DMS114 treated with DMSO at 0.1 percent for 48 hours (cell line): ENCODE measurements at regions not wholly inside any gene's neighbourhood (a gene's known extent, or its start where the extent isn't known, plus 50 kb on each side); places are given as distances from the start of the nearest gene placed in this dataset.
"Not testable (repeated sequence)": the region's sequence is repeated elsewhere in the genome, so short reads cannot be mapped to it uniquely, and the experiment has no call there.

Experiments used
- DNase-seq: peaks from one replicate; lab custom pipeline; 2025; ENCODE audit not compliant: unreplicated experiment; lab: John Stamatoyannopoulos, UW

DNA sequence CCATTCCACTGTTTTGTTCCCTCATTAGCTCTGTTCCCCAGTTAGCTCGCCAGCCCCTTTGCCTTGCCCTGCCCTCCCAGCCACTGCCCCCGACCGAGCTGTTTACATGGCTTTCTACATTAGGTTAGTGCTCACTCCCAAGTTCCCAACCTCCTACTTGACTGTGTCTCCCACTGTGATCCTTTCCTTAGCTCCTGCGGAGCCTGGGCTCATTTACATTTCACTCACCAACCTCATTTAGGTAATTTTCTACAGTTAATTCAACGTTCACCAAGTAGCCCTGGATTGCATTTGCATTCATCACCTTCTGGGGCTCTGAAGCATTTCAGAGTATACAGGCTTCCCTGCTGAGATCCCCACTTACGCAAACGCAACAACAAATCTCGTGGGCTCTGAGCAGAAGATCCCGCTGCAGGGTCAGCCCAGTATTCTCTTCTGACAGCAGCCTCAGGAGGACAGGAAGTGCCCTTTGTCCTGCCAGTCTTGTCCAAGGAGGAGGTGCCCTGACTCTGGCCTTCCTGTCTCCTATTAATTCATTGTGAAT is 325.8 kb upstream of the CCL2 start:
- no peak for DNase-seq

DNA sequence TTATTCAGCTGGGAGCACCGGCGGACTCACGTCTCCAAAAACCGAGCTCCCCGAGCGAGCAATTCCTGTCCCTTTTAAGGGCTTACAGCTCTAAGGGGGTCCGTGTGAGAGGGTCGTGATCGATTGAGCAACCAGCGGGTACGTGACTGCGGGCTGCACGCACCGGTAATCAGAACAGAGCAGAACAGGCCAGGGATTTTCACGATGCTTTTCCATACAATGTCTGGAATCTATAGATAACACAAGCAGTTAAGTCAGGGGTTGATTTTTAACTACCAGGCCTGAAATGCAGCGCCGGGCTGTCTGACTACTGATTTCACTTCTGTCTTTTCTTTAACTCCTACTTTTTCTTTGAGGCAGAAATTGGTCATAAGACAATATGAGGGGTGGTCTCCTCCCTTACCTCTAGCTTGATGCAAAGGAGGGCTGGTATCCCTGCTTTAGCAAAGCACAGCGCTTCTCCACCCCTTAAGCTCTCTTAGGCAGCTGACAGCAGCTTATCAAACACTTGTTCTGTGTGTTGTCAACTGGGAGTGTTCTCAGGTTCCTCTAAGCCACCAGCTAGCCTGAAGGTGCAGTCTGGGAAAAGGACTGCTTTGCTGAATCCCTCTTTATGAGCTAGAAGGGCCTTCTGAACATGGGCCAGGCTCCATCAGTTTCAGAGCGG is 323.8 kb upstream of the CCL2 start:
- DNase-seq, result not testable (repeated sequence)

DNA sequence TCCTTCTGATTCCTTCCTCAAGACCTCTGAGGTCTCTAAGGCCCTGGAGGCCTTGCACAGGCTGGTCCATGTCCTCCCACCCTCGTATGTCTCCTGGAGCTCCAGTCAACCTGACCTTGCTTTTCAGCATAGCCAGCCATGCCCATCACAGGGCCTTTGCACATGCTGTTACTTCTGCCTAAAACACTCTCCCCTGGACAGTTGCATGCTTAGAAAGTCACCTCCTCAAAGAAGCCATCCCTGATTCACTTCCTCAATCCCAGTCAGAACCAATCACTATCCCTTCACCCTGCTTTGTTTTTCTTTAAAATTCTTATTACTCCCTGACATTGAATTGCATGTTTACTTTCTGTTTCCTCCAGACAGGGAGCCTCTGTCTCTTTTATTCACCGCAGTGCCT is 322.1 kb upstream of the CCL2 start:
- no peak for DNase-seq

DNA sequence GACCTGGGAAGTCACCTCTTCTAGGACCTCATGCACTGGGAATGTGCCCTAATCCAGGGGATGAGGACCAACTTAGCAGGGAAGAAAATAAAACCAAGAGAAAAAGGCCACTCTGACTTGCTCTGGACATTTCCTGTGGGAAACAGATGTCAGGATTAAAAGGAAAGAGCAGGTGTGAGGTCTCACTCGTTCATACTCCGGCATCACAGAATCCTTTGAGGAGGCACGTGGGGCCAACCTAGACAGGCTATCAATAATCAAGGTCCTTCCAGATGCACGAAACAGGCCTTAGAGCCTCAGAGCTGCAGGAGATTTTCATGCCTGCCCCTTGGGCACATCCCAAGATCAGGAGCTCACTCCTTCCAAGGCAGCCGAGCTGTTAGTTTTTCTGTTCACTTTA is 321.5 kb upstream of the CCL2 start:
- no peak for DNase-seq

DNA sequence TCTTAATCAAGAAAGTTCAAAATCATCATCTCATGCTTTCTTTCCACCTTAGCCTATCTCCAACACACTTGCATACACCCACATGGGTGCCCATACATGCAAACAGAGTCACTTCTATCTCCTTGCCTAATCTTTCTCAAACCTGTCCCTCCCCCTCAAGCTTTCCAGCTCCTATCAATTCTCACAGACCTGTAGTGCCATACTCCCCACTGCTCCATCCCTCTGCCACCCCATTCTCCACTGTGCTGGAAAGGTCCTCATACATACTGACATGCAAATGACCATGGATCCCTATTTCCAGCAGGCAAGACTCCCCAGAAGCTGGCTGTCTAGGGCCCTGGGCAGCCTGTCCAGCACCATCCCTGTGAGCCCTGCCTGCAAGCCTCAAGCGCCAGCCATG is 320.4 kb upstream of the CCL2 start:
- DNase-seq, result no peak

DNA sequence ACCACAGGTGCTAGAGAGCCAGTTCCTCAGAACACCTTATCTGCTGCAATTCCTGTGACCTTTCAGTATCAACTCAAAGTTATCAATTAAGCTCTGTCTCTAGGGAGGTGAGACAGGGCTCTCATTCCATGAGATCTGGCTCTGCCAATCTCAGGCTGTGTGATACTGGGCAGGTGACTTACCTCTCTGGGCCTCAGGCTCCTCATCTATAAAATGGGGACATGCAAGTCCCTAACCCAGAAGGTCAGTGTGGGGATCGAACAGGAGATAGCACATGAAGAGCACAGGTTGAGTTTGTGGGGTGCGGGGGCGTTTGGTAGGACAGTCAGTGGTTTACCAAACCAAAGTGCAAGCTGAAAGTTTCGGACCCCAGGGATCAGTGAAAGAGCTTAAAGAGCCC is 319.3 kb upstream of the CCL2 start:
- no peak for DNase-seq

DNA sequence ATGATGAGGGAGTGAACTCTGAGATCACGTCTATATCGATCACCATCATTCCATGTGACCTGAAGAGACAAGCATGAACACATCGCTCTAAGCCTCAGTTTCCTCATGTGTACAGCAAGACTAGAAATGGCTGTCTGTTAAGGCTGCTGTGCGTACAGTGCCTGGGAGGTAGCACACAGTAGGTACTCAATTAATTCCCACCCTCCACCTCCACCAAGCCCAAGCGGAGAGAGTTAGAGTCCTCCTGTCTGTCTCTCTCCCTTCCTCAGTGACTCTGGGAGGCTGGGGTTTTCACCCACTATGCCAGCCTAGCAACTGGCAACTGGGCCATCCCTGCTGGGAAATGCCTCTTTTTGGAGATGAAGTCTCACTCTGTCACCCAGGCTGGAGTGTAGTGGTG is 318.3 kb upstream of the CCL2 start:
- no peak for DNase-seq

DNA sequence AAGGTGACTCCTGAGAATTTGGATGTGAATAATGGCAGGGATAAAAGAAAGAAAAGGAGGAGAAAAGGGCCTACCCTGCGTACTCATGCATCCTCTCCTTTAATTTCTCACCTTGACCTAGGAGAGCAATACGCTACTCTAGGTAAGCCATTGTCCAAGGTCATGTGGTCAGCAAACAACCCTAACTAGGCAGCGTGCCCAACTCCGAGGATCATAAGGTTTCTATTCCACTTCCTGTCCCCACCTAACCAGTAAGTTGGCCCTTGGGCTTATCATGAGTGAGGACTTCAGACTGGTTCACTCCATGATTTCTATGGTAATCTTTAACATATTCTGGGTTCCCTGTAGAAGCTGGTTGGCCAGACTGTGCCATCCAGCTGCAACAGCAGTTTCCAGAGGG is 315.1 kb upstream of the CCL2 start:
- DNase-seq, result no peak

DNA sequence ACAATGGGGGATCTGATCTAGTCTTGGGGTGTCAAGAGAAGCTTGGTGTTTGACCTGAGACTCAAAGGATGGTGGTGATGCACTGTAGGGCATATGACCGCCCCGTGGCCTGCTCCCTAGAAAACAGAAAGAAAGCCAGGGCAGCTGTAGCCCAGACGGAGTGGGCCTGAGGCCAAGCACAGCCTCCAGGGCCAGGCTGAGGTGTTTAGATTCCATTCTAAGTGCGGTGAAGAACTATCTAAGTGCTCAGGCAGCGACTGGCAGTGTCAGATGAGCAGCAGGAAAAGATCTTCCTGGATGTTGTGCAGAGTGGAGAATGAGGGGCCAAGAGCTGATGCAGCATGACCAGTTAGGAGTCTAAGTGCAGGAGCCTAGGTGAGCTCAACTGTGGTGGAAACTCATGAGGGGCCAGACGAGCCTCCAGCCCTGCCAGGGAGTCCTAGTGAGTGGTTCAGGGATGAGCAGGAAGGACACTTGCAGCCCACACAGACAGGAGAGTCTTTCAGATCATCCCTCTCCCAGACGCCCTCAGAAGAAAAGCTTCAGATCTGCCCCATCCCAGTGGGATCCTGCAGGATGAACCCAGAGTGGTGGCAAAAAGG is 314.2 kb upstream of the CCL2 start:
- no peak for DNase-seq

DNA sequence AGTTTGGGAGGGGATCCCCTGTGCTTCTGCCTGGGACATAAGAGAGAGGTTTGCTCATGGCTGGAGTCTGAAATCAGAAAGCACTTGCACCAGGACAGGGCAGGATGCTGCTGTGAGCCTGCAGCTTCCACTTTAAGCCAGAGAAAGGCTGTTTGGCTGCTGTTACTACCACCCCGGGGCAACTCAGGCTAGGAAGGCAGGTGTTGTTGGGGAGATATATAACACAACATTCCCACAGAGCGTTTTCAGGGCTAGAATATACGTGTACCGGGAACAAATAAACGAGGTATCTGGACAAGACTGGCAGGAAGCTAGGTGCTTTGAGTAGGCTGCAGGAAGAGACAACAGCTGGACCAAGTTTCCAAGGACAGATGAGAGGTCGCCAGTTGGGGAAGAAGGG is 313.3 kb upstream of the CCL2 start:
- DNase-seq, result no peak

DNA sequence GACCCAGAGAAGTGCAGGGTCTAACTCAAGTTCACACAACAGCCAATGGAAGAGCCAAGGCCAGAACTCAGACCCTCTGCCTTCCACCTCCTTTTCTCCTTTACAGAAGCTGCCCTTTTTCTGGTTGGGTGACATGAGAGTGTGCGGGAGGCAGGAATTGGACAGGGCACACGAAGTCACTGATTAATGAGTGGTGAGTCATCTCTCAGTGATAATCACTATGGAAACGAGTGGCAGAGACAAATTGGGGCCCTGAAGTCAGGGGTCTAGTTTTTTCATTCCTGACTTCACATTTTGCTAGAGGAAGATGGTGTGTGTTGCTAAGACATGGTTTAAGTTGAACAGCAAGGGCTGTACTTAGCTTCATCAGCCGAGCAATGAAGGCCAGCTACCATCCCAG is 312.7 kb upstream of the CCL2 start:
- DNase-seq, result no peak

DNA sequence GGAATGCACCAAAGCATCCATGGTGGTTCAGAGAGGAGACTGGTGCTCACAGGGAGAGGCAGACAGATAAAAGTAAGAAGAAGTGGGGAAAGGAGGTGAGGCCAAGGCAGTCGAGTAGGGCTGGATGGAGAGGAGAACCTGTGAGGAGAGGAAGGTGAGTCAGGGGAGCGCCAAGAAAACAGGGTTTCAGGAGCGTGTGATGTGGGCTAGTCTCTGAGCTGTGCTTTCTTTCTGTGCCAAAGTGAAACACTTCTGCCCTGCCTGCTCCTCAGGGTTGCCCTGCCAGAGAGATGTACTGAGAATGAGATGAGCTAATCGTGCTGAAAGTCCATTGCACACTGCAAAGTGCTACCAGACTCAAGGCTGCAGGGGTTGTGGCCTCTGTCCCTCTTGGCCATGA is 310.7 kb upstream of the CCL2 start:
- no peak for DNase-seq

DNA sequence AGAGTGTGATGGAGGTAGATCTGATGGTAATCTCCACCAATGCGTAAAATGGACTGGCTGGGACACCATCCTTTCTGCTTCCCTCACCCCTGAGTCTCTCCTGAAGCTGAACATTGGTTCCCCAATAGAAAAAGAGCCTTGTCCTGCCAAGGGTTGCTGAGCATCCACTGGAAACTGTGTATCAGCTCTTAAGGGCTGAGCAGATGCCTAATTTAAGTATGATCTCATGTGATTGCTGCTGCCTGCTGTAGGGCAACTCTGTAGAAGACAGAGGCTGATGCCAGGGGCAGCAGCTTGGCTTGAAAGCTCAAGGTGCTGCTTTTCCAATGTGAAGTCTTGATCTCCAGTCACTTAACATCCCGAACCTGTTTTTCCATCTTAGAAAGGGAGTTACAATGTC is 310.3 kb upstream of the CCL2 start:
- DNase-seq, result no peak

DNA sequence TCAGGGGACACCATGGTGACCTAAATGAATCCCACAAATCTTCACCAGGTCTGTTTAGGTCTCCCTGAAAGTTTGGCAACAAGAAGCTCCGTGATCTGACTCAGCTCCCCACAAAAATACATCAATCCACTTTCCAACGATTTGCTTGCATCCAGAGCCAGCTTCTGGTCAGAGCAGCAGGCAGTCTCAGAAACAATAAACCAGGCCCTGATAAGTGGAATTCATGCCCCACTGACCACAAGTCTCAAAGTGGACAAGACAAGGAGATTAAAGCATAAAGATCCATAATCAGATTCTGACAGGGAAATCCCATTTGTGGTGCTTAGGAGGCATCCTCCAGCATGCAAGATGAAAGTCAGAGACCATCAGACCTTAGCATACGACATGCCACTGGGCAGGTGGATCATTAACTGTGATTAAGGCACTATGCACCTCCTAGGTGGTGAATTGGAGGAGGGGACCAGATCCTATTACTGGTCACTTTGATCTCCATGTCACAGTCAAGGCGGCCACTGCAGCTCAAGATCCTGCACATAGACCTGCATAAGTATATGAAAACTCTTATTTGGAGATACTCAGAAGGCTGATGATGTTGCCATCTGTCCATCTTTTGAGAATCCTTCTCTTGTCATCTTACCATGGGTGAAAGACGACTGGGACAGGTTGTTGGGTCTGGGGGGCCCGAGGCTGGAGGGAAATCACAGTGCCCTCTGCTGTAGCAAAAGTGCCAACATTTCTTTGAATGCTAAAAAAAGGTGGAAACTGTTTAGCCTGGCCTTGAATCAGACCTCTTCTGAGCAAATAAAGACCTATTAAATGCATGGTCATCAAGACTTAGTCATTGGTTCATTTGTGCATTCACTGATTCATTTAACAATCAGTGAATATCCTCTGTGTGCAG is 309.2 kb upstream of the CCL2 start:
- DNase-seq, result no peak

DNA sequence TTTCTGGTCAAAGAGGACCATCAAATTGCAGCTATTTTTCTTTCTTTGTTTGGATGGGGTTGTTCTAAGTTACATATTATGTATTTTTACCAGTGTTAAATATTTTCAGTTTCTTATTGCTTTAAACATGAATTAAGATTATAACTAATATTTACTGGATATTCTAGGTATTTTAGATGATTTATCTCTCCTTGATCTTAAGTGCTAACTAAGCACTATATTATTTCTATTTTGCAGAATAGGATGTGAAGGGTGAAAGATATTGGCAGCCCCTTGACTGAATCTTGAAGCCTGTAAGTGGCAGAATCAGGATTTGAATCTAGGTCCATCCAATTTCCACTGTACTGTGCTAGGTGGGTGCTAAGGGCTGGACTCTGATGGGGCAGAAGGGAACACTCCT is 307.3 kb upstream of the CCL2 start:
- DNase-seq, result no peak

DNA sequence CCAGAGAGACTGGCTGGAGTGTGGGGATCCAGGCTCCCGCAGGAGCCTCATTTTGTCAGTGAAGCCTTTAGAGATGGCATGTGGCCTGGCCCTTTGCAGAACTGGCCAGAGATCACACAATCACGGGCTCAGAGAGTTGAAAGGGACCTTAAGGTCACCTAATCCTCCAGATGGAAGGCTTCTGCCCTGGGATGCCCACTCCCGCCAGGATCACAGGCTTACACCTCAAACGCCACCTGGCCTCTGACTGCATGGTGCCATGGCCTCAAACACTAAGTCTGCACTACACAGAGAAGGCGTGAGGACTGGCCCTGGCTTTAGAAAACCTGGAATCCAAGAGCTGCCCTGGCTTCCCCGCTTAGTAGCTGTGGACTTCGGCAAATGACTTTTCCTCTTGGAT is 306.8 kb upstream of the CCL2 start:
- DNase-seq, result no peak

DNA sequence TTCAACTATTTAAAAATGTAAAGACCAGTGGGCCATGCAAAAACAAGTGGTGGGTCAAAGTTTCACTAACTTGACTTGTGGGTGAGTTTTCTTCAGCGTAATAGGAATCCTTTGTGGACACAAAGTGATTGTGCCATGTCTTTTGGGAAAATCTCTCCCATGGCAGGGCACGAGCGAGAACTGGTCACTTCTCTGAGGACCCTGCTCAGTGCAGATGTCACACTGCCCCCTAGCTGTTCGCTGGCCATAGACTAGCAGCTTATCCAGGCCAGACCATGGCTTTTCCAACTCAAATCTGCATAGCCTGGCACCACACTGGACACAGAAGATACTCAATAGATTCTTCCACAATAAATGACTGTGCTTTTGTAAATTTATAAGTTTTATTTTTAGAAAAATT is 306.0 kb upstream of the CCL2 start:
- no peak for DNase-seq

DNA sequence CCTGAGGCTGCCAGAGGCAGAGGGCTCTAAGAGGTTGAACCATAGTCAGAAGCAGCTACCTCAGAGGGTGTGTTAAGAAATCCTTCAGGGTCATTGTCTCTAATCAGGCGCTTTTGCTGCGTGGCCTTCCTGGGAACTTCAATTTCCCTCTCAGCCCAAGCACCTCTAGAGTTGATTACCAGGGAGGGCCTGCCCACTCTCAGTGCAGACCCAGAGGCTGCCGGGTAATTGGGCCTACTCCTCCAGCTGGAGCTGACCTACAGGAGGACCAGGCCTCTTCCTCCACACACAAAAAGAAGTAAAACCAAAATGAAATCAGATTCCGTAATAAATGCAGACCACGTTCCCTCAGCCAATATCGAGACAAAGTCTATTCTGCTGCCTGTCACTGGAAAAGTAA is 305.0 kb upstream of the CCL2 start:
- no peak for DNase-seq

DNA sequence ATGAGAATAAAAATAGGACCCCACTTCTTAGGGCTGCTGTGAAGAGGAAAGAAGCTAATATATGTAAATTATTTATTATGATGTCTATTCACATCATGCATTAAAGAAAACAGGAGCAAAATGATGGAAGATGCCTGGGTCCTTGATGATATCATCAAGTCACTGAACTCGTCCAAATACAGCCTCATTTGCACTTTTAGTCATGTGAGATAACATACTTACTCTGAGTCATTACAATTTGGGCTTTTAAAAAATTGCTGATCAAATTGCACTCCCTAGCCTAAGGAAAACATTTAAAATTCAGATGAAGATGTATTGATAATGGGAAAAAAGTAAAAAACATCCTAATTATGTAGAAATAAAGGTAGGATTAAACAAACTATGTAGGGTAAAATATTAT is 302.7 kb upstream of the CCL2 start:
- DNase-seq, result no peak

DNA sequence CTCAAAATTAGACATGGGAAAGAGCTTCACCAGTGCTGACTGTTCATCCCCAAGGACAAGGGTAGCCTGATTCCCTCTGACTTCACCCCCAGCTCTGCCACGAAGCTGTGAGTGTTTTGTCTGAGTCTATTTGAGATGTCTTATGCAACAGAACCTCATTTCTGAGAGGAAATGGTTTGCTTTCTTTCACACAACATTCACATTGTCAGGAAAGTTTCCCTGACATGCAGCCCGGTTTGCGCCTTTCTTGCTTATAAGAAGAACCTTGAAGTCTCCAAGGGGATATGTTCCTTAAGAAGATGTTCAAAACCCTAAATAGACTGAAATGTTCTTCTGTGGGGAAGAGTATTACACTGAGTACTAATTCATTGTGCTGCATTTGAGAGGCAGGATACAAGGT is 300.5 kb upstream of the CCL2 start:
- no peak for DNase-seq

DNA sequence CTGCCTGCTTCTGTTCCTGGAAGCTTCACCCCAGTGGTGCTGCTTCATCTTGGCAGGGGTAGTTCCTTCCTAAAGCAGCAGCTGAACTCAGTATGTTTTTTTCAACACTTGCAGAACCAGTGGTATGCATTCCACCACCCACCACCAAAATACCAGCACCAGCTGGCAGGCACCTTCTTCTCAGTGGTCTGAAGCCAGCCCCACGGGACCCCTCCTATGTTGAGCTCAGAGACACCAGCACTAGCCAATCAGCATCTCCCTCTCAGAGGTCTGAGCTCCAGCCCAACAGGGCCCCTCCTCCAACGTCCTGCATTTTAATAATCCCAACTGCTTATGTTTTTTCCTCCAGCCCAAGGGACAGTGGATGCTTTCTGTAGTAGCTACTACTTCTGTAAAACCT is 299.6 kb upstream of the CCL2 start:
- no peak for DNase-seq

DNA sequence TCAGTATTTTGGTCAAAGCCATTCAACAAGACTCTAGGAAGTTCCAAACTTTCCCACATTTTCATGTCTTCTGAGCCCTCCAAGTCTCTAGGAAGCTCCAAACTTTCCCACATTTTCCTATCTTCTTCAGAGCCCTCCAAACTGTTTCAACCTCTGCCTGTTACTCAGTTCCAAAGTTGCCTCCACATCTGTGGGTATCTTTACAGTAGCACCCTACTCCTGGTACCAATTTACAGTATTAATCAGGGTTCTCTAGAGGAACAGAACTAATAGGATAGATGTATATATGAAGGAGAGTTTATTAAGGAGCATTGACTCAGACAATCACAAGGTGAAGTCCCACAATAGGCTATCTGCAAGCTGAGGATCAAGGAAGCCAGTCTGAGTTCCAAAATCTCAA is 296.0 kb upstream of the CCL2 start:
- DNase-seq, result not testable (repeated sequence)
